HFF-Myc (cell line): ENCODE measurements at regions not wholly inside any gene's neighbourhood (a gene's known extent, or its start where the extent isn't known, plus 50 kb on each side); places are given as distances from the start of the nearest gene placed in this dataset.

ENCODE experiments used
- DNase-seq: peaks from one replicate; pipeline ENCODE4 v3.0.0-alpha.2; 2011; ENCODE audit warnings: low read depth; ENCODE audit errors: extremely low read depth
- H3K4me3 ChIP-seq: replicated peaks from 2 replicates; pipeline ENCODE4 v1.5.1; 2011; ENCODE audit warnings: low read depth, mild to moderate bottlenecking, control low read depth, low read length
- TF ChIP-seq, protein P1 (sequence below): IDR thresholded peaks from 2 replicates; pipeline ENCODE4 v1.5.1; 2012; ENCODE audit warnings: mild to moderate bottlenecking, low read depth, low read length, control low read depth; ENCODE audit errors: missing control alignments

DNA sequence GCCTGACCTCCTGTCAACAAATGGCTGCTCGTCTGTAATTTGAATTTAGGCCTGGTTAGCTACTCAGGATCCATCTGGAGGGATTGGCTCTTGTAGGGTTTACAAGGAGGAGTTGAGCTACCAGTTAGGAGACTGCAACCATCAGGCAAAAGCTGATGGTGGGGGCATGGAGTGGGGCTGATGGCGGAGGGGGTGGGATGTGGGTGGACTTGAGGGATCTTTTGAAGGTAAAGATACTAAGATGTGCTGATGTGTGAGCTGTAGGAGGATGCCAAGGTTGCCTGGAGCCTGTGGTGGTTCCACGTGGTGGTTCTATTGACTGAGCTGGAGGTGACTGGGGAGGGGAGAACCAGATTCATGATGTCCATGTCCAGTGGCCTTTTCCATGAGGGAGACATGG is 240.7 kb downstream of the LPIN1 start:
- no peak overlapping the region for H3K4me3 ChIP-seq
- DNase-seq: no peak
- TF ChIP-seq, protein P1, sequence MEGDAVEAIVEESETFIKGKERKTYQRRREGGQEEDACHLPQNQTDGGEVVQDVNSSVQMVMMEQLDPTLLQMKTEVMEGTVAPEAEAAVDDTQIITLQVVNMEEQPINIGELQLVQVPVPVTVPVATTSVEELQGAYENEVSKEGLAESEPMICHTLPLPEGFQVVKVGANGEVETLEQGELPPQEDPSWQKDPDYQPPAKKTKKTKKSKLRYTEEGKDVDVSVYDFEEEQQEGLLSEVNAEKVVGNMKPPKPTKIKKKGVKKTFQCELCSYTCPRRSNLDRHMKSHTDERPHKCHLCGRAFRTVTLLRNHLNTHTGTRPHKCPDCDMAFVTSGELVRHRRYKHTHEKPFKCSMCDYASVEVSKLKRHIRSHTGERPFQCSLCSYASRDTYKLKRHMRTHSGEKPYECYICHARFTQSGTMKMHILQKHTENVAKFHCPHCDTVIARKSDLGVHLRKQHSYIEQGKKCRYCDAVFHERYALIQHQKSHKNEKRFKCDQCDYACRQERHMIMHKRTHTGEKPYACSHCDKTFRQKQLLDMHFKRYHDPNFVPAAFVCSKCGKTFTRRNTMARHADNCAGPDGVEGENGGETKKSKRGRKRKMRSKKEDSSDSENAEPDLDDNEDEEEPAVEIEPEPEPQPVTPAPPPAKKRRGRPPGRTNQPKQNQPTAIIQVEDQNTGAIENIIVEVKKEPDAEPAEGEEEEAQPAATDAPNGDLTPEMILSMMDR: no peak

GRCh38 chr2:11988691-11989353 is 242.4 kb downstream of the LPIN1 start:
- DNase-seq: no peak

GRCh38 chr2:11989354-11989703 is 242.9 kb downstream of the LPIN1 start:
- TF ChIP-seq, protein P1: no peak
- no peak overlapping the region for H3K4me3 ChIP-seq
- DNase-seq: no peak

More at GRCh38 chr2:11988691-11989353, 242.4 kb downstream of the LPIN1 start:
- no peak overlapping the region for H3K4me3 ChIP-seq
- TF ChIP-seq, protein P1: no peak

DNA sequence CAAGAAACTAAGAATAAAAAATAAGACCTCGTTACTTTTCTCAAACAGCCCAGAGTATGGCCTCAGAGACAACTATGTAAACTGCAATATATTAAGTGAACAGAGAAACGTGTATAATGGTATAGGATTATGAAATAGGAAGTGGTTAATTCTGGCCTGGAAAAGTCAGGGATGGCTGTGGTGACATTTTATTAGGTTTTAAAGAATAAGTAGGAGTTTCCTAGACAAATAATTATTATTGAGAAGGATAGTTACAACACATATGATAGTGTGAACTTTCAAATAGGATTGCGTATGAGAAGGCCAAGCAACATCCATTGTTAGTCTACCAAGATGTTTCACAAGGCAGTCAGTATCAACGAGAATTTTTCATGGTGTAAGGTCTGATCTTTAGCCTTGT is 244.1 kb downstream of the LPIN1 start:
- TF ChIP-seq, protein P1: no peak
- no peak overlapping the region for H3K4me3 ChIP-seq
- DNase-seq: no peak

GRCh38 chr2:11993749-11994148 is 247.3 kb downstream of the LPIN1 start:
- TF ChIP-seq, protein P1: no peak
- H3K4me3 ChIP-seq: no peak overlapping the region
- DNase-seq: no peak

GRCh38 chr2:11995456-11995855 is 249.0 kb downstream of the LPIN1 start:
- H3K4me3 ChIP-seq: no peak overlapping the region

More at GRCh38 chr2:11995456-11995855, 249.0 kb downstream of the LPIN1 start:
- DNase-seq: no peak
- TF ChIP-seq, protein P1: no peak
